D721Med (cell line): ENCODE measurements at regions not wholly inside any gene's neighbourhood (a gene's known extent, or its start where the extent isn't known, plus 50 kb on each side); places are given as distances from the start of the nearest gene placed in this dataset.
"Not testable (repeated sequence)": the region's sequence is repeated elsewhere in the genome, so short reads cannot be mapped to it uniquely, and the experiment has no call there.

ENCODE experiments used
- DNase-seq: peaks from one replicate; pipeline ENCODE4 v3.0.0; 2011; ENCODE audit warnings: low spot score; ENCODE audit not compliant: insufficient read length
- FAIRE-seq: peaks from 2 replicates; lab custom pipeline; 2011; peaks lifted over from hg19 to GRCh38; lab: Jason Lieb, UNC
- TF ChIP-seq, protein P1 (sequence below): IDR thresholded peaks from 2 replicates; pipeline ENCODE4 v1.5.1; 2012; ENCODE audit warnings: mild to moderate bottlenecking, control low read depth; ENCODE audit not compliant: insufficient read depth; ENCODE audit errors: missing control alignments

DNA sequence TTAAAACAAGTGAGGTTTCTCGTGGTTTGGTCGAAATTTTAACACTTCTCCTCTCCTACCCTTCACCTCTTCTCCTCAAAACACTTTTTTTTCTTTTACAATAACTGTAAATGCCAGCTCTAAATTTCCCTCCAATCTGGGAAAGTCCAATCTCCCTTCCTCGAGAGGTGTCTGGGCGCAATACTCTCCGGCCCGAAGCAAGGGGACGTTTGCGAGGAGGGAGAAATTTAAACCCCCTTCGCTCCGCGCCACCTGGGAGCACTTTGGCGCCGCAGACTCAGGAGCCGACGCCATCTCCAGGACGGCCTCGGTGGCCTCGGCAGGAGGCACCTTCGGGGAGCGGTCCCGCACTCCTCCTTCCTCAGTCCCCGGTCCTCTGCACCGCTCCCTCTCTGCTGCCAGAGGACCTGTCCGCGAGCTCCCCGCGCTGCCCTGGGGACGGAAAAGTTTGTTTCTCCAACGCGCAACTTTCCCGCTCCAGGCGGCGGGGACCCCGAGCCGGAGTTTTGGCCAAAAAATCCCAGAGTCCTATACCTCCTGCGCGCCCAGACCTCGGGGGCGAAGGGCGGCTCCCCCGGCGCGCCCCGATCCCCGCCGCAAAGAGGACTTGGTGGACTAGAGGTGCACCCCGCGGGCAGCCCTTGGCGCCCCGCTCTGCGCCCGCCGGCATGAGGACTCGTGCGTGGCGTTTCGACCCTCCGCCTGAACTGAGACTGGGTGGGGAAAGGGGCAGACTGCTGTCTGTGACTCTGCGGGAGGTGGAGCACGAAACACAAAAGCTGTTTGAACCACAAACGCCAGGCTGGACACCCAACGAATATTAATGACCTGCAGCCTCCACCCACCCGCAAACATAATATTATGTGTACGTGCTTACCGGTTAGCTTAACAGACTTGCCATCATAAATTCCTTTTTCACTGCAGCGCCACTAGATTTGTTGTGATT, 95.2 kb upstream of the HMGA2 start:
- no peak for FAIRE-seq
- TF ChIP-seq, protein P1, sequence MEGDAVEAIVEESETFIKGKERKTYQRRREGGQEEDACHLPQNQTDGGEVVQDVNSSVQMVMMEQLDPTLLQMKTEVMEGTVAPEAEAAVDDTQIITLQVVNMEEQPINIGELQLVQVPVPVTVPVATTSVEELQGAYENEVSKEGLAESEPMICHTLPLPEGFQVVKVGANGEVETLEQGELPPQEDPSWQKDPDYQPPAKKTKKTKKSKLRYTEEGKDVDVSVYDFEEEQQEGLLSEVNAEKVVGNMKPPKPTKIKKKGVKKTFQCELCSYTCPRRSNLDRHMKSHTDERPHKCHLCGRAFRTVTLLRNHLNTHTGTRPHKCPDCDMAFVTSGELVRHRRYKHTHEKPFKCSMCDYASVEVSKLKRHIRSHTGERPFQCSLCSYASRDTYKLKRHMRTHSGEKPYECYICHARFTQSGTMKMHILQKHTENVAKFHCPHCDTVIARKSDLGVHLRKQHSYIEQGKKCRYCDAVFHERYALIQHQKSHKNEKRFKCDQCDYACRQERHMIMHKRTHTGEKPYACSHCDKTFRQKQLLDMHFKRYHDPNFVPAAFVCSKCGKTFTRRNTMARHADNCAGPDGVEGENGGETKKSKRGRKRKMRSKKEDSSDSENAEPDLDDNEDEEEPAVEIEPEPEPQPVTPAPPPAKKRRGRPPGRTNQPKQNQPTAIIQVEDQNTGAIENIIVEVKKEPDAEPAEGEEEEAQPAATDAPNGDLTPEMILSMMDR, result no peak
- DNase-seq, result no peak

DNA sequence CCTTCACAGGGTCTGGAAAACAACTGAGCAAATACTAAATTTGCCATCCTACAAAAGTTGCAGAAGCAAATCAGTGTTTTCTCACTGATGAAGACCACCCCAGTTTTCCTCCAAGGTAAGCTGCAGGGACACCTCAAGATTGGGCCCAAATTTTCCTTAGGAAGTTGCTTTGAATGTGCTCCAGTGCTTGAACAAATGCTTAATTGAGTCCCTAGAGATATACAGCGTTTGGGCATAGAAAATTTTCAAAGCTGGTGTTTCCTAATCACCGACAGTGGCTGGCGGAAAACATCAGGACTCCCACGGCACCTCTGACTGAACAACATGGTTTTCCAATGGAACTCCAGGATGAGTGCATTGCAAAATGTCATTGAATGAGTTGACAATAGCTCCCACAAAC, 92.5 kb upstream of the HMGA2 start:
- FAIRE-seq (no peak), DNase-seq (no peak)
- TF ChIP-seq, protein P1, result no peak

DNA sequence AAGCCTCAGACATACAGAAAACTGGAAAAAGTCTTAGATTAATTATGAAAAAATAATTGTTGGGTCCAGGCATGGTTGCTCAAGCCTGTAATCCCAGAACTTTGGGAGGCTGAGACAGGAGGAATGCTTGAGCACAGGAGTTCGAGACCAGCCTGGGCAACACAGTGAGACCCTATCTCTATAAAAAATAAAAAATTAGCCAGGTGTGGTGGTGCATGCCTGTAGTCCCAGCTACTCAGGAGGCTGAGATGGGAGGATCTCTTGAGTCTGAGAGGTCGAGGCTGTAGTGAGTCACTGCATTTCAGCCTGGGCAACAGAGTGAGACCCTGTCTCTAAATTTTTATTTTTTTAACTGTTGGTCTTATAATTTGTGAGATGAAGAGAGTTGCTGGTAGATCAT, 90.6 kb upstream of the HMGA2 start:
- not testable (repeated sequence) for DNase-seq, FAIRE-seq

DNA sequence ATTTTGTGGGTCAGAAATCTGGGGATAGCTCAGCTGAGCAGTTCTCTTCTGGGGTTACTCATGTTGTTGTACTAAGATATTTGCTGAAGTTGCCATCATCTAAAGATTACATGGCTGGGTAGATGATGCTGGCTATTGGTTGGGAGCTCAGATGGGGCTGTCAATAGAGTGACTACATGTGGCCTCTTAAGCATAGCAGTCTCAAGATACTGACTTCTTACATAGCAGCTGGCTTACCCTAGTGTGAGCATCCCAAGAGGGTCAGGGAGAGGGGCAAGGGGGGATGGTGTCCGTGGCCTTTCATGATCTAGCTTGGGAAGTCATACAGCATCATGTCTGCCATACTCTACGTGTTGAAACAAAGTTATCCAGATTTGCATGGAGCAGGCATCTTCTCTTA, 90.1 kb upstream of the HMGA2 start:
- FAIRE-seq, result no peak

DNA sequence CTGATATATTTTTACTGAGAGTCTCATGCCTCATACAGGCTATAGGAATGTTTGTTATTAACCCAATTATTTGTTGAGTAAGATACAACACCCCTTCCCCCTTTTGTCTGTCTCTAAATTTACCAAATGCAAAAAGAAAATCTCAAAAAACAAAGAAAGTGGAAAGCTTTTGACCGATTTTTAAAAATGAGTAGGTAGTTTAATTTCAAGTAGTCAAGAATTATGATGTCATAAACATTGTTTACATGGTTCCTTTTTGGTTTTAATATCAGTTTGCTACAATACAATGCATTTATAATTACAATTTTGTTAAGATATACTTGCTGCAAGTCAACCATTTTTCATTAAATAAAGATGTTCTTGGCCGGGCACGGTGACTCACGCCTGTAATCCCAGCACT, 84.7 kb upstream of the HMGA2 start:
- no peak for DNase-seq
- TF ChIP-seq, protein P1, result no peak
- no peak for FAIRE-seq

More for the DNA sequence above, 90.1 kb upstream of the HMGA2 start:
- TF ChIP-seq, protein P1, result no peak
- DNase-seq, result no peak

DNA sequence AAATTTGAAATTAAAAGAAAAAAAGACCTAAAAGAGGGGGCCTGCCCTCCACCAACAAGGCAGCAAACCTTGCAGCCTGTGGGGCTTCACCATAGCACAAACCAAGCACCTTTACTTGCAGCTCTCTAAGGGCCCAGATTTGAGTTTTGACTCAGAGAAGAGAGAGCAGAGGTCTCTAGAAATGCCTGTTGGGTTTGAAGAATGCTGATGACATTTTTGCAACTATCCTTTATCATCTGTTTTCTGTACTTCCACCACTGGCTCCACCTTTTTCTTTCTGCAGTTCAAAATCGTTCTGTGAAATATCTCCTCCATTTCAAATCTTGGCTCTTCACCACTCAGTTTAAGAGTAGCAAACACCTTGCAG, 83.8 kb upstream of the HMGA2 start:
- no peak for DNase-seq
- FAIRE-seq, result no peak
- TF ChIP-seq, protein P1, result no peak

DNA sequence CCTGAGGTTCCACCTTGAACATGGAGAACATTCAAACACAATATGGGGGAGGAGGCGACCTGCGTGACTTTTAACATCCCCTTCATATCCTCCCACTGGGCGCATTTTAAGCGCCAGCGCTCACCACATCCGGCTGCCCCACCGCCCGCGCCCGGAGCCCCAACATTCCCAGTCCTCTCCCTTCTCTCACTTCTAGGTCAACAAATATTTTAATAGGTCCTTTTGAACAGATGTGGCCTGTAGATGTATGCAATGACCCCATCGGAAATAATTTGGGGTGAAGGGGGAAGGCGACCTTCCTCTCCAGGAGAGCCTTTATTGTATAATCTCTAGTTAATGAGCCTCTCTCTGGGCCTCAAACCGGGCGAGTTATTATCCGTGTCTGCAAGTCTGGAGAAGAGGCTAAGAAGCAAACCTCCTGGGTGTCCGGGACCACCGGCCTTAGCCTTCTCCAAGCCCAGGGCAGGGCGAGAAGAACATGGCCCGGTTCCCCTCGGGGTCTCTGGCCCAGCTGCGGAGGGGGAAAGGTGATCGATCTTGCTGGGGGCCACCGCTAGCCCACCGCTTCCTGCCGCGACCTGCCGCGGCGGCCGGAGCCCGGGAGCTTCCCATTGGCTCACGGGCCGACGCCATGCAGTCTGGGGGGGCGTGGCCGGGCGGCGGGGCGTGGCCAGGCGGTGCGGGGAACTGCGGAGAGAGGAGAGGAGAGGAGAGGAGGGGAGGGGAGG, 83.2 kb upstream of the HMGA2 start:
- FAIRE-seq, result no peak
- TF ChIP-seq, protein P1, result no peak
- DNase-seq, result peak; percentile 43
